Kidney capillary endothelial cell (primary cell): ENCODE measurements at regions not wholly inside any gene's neighbourhood (a gene's known extent, or its start where the extent isn't known, plus 50 kb on each side); places are given as distances from the start of the nearest gene placed in this dataset.
"Not testable (repeated sequence)": the region's sequence is repeated elsewhere in the genome, so short reads cannot be mapped to it uniquely, and the experiment has no call there.

Experiments
- DNase-seq: peaks from one replicate; pipeline ENCODE4 v3.0.0-alpha.2; 2018; ENCODE audit warnings: low spot score

DNA sequence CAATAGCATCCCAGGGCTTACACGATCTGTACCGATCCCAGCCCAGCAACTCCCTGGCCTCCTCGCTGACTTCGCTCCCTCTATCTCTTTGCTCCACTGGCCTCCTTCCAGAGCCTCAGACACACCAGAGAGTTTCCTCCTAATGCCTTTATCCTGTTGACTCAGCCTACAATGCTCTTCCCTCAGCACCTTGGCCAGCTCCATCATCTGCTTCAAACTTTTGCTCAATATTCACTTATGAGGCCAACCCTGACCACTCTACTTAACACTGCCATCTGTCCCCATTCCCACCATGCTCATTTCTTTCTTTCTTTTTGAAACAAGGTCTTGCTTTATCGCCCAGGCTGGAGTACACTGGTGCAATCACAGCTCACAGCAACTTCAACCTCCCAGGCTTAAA is 180.9 kb downstream of the CEP170 start:
- not testable (repeated sequence) for DNase-seq

DNA sequence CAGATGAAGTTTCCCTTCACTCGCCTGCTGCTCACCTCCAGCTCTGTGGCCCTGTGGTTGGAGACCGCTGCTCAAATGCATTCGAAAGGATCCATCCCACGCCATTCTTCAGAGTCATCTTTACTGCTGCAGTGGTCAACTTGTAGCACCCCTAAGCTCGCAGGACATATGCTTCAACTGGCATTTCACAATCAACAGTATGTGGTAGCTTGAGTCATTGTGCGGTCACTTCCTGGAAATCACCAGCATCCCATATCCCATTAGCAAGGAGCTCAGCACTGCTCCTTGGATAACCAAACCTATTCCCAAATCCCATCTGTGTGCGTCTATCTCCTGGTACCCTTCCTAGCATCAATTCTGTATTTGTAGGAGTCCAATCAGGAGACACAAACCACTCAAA is 188.0 kb downstream of the CEP170 start:
- not testable (repeated sequence) for DNase-seq

DNA sequence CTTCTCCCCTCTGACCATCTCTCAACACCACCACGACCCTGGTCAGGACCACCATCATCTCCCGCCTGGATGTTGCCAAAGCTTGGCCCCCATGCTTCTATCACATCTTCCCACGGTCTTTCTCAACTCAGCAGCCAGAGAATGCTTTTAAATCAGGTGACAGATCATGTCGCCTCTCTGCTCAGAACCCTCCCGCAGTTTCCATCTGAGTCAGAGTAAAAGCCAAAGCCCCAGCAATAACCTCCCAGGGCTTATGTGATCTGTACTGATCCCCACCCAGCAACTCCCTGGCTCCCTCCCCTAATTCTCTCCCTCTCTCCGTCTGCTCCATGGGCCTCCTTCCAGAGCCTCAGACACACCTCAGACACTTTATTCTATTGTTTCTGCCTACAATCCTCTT is 193.1 kb downstream of the CEP170 start:
- DNase-seq, result not testable (repeated sequence)

DNA sequence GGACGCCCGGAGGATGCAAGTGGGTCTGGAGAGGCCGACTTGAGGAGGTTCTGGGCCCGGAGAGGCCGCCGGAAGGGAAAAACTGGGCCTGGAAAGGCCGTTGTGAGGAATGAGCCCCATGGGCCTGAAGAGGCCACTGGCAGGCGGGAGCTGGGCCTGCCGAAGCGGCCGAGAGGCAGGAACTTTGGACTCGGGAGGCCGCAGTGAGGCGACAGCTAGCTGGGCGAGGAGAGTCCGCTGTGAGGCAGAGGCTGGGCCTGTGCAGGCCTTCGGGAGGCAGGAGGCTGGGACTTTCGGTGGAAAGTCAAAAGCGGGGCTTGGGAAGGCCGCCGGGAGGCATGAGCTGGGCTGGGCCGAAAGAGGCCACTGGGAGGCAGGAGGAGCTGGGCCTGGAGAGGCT is 199.6 kb downstream of the CEP170 start:
- not testable (repeated sequence) for DNase-seq

DNA sequence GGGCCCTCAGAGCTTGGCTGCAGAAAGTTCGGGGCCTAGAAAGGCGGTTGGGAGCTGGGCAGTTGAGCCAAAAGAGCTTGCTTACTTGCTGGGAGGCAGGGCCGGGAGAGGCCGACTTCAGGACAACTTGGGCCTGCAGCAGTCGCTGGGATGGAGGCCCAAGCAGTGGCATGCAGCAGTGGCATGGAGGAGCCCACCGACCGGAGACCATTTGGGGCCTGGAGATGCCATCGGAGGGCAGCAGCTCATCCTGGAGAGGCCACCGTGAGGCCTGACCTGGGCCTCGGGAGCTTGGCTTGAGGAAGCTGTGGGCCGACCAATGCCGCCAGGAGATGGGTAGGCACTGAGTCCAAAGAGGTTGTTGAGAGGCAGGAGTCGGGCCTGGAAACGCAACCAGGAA is 200.0 kb downstream of the CEP170 start:
- DNase-seq, result not testable (repeated sequence)

DNA sequence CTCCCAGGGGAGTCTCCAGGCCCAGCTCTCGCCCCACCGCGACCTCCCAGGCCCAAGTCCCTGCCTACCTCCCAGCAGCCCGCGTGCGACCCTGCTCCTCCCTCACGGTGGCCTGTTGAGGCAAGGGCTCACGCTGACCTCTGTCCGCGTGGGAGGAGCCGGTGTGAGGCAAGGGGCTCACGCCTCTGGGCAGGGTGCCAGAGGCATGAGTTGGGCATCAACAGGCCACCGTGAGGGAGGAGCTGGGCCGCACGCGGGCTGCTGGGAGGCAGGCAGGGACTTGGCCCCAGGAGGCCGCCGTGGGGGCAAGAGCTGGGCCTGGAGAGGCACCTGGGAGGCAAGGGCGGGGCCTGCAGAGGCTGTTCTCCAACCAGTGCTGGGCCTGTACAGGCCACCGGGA is 200.4 kb downstream of the CEP170 start:
- not testable (repeated sequence) for DNase-seq

DNA sequence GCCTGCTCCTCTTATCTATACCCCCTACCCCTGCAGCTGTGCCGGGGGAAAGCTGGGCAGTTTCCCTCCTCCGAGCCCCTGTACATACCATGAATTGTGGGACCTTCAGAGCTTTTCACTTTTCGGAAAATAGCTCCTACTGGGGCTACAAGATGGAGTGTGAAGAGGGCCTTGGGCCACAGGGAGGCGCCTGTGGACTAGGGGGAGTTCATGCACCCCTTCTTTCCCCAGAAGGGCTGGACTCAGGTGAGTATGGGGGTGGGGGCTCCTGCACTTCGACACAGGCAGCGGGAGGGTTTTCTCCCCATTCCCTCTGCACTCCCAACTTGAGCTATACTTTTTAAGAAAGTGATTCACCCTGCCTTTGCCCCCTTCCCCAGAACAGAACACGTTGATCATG is 202.0 kb downstream of the CEP170 start:
- not testable (repeated sequence) for DNase-seq

DNA sequence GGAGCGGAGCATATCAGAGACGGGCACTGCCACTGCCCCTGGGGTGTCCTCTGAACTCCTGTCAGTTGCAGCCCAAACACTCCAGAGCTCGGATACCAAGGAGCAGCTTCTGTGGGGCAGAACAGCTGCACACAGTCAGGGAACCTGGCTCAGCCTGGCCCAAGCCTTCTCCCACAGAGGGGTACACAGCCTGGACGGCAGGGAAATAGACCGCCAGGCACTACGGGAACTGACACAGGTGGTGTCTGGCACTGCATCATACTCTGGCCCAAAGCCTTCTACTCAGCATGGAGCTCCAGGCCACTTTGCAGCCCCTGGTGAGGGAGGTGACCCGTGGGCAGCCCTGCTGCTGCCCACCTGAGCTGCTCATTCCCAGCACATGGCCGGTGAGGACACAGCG is 204.5 kb downstream of the CEP170 start:
- not testable (repeated sequence) for DNase-seq

DNA sequence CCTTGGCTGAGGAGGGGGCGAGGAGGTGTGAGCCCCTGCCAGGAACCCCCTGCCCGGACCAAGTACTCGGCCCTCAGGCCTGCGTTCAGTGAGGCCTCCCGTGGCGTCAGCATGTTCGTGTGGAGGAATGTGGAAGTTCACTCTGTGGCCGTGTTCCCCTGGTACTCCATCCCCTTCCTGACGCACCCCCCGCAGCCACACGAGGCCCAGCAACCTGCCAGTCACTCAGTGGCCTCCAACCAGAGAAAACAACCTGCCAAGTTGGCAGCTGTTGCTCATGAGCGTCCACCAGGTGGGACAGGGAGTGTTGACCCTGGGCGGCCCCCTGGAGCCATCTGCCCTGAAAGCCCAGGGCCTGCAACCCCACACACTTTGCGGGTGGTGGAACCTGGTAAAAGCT is 205.4 kb downstream of the CEP170 start:
- DNase-seq, result not testable (repeated sequence)

DNA sequence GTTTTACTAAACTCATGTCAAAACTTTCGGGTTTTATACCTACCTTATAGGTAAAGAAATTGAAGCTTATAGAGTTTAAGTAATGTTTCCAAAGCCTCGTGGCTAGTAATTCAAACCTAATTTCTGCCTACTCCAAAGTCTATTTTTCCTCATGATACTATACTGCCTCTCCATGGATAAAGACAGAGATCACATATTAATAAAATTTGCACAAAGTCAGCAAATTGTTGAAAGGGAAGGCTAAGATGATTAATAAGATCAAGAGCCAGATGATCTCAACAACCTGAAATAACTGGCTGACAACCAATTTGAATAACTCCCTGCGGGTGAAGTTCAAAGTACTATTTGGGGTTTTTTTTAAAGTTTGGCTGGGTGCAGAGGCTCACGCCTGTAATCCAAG is 233.7 kb downstream of the CEP170 start:
- DNase-seq, result not testable (repeated sequence)

DNA sequence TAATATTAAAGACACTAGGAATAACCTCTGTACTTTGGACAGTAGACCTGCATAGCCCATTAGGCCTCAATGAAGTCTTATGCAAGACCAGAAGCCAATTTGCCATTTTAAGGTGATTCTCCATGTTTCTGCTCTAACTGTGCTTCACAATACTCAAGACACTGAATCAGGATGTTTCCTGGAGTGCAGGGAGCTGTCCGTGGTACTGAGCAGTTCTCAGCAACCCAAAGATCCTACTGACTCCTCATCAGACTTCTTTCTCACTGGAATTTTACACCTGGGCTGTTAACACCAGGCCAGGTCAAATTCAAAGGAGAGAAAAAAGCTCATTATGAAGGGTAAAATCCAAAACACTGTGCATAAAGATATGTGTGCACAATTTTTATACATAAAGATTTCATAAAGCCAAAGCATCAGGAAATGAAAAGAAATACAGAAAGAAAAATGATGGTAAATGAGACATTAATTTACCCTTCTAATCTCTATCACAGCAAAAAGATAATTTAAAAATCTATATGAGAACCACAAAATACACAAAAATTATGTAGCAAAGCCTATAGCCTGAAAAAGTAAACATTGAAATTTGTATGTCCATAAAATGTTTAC is 235.9 kb downstream of the CEP170 start:
- not testable (repeated sequence) for DNase-seq

DNA sequence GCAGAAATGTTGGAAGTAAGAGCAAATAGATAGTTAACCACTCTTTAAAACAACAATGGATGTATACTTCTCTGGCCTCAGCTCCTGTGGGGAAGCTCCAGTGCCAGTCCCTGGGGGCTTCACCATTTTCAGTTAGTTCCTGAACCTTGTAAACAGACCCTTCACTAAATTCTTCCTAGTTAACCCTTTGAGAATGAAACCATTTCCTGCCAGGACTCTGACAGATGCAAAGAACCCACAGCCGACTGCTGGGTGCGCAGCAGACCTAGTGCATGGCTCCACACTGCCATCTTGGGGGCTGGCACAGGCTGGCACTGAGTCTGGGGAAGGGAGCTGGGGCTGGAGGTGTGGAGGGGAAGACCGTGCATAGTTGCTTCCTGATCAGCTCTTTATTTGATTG is 244.4 kb downstream of the CEP170 start:
- DNase-seq, result not testable (repeated sequence)

DNA sequence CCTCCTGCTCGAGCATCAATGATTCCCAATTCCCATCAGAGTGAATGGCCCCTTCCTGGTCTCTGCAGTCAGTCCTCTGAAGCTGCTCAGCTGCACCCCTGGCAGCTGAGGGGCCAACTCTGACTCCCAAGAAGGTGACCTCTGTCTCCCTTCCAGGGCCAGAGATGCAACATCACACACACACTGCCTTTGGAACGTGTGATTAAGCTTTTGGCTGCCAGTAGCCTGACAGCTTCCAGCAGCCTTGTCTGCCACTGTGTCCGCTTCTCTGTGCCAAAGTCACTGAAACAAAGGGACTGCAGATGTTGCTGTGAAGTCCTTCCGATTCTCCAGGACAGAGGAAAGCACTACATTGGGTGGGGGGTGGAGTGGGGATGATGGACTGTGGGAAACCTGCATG is 254.1 kb downstream of the CEP170 start:
- not testable (repeated sequence) for DNase-seq

DNA sequence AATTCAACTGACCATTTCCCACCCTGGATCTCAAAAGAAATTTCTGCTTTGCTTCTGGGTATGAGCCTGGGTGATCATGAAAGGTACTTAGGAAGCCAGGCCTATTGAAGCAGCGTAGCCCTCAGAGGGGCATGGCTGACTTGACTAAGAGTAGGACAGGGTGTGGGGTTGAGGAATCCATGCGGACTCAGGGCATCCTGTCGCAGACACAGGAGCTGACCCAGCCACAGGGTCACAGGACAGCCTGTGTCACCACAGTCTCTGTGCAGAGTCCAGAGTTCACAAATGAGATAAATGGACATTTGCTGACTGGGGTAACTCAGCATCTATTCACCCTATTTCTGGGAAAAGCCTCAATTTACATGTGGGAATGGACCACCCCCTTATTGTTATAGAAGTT is 262.3 kb downstream of the CEP170 start:
- DNase-seq, result not testable (repeated sequence)

DNA sequence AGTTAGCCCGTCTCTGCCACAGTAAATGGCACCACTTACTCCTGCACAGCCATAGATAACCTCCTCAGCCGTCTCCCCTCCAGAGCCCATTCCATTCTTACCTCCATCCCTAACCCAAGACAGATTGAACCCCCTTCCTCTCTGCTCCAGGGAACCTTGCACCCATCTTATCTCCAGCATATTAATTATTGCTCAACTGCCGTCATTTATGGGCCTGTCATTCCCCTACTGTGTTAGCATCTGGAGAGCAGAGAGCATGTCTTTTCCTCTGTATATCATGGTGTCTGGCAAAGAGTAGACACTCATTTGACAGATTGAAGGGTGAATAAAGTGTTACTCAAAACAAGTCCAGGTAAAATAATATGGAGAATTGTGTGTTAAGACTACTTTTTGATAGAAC is 270.0 kb downstream of the CEP170 start:
- DNase-seq, result not testable (repeated sequence)

DNA sequence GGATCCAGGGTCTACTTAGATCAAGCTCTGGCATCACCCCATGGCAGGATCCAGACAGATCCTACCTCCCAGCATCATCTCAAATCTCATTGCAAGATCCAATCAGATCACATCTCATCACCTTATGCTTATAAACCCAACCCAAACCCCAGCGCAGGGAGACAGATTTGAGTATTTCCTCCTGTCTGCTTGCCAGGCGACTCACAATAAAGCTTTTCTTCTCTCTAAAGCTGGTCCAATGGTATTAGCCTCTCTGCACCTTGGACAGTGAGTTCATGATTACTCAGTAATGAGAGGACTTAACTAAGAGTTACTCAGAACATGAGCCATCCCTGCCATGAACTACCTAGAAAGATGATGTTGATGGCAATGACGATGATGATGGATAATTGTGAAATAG is 281.7 kb downstream of the CEP170 start:
- not testable (repeated sequence) for DNase-seq

DNA sequence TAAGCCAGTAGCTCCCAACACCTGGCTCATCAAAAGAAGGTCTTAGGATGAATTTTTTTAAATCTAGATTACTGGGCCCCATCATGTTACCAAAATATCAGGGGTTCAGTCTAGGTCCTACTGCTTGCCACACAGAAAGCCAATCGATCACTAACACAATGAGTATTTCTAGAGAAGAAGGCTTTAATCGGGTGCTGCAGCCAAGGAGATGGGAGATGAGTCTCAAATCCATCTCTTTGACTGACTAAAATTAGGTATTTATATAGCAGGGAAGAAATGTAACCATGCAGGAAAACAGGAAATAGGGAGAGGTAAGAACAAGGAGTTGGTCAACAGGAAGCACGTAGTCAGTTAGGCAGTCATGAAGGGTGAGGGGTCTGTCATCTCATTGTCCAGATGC is 288.2 kb downstream of the CEP170 start:
- no peak for DNase-seq

DNA sequence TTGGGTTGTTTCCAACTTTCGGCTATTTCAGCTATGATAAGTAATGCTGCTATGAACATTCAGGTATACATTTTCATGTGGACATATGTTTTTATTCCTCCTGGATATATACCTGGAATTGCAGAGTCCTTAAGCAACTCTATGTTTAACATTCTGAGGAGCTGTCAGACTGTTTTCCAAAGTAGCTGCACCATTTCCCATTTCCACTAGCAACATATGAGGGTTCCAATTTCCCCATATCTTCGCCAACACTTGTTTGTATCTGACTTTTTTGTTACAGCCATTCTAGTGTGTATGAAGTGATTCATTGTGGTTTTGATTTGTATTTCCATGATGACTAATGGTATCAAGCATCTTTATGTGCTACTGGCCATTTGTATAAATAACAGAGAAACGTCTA is 295.7 kb downstream of the CEP170 start:
- not testable (repeated sequence) for DNase-seq

DNA sequence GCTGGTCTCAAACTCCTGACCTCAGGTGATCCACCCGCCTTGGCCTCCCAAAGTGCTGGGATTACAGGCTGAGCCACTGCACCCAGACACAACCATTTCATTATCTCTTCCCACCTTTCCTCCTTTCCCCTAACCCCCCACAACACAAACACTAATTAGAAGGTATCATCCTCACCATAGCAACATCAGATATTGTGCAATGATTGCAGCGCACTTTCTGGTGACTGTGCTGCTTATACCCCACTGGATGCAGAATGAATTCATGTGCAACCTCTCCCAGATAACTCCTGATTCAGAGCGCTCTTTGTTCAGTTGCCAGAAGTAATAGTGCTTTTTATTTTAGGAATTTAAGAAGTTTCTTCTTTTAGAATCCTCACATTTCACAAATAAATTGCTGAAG is 300.1 kb downstream of the CEP170 start:
- not testable (repeated sequence) for DNase-seq

DNA sequence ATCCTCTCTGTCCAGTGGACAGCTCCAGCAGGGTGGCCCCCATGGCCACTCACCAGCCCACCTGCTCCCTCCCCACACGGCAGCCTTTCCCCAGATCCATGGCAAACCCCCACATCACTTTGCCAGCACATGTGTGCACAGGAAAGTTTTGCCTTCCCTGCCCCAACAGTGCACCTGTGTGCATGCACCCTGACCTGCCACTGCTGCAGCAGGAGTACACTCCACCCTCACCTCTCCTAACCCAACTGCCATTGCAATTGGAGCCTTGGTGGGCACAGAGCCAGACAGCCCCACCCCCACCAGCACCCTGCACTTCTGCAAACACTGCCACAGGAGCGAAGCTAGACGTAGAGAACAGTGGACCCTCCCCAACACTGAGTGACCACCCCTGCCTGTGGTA is 308.9 kb downstream of the CEP170 start:
- DNase-seq, result no peak

DNA sequence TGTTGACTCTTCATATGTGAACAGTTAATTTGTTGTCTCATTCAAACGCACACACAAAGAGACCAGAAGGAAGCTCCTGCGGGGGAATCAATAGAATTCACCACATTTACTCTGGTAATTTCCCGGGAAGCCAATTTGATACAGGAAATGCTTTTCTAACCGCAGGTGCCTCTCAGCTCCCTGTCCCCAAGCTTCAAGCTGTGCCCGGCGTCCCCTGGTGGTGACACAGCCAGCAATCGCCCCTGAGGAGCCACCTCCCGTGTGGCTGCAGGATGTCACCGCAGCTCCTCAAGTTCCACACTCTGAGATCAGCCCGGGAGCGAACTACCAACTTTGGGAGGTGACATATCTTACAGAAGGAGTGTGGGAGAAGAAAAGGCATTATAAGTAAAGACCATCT is 318.4 kb downstream of the CEP170 start:
- not testable (repeated sequence) for DNase-seq

DNA sequence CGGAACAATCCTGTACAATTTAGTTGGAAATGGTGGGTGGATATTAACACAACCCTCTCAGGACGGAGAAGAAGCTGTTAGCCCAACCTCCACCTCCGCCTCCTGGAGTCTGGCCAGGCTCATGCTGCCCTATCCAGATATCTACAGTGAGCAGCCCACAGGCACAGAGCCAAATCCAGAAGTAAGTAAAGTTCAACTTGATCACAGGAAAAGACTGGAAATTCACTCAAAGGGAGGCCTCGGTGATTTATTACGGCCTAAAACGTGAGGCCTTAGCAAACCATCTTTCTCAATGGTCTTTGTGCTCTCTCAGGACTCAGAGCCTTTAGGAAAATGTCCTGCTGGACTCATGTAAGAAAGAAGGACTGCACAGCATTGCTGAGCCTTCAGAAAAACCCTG is 330.4 kb downstream of the CEP170 start:
- DNase-seq, result not testable (repeated sequence)

DNA sequence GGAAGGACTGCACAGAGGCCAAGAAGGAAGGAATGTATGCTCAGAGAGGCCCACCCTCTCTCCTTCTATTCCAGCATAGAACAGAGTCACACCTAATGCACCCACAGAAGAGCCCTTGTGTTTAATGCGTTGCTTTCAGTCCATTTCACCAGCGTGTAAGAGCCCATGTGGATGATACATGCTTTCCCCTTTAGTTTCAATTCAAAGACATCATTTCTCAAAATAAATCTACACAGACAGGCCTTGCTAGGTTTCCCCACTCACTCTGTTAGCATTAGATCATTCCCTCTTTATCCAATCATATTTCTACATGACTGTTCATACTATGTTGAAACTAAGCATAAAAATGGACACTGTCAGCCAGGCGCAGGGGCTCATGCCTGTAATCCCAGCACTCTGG is 331.5 kb downstream of the CEP170 start:
- not testable (repeated sequence) for DNase-seq

DNA sequence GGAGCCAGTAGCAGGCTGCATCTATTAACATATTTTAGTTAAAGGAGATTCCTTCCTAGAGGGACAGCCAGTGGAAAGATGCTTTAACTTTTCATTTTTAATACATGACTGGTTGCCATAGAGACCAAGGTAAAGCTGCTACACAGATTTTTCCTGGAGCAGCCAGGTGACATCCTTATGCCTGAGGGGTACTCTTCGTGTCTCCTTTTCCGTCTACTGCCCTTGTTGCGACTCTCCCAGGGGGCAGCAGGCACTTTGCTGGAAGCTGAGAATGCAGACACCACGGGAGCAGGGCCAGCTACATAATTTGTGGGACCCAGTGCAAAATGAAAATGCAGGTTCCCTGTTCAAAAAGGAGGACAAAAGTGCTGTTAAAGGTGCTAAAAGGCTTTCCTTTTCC is 340.4 kb downstream of the CEP170 start:
- not testable (repeated sequence) for DNase-seq
